OCI-LY3 (cell line): ENCODE measurements at regions not wholly inside any gene's neighbourhood (a gene's known extent, or its start where the extent isn't known, plus 50 kb on each side); places are given as distances from the start of the nearest gene placed in this dataset.

Experiments
- CTCF ChIP-seq: fragments of 200-600, 300-600 bp; sonication (generic); IDR thresholded peaks from 2 replicates; pipeline ENCODE4 v1.5.1; 2014; ENCODE audit warnings: antibody characterized with exemption, low read length, low read depth
- EZH2phosphoT487 ChIP-seq: fragments of 200-600 bp; shearing (Covaris generic); IDR thresholded peaks from 2 replicates; pipeline ENCODE4 v1.6.1; 2018; ENCODE audit warnings: antibody characterized with exemption, mixed run types, low read depth

GRCh38 chr7:54690892-54691291, 68.1 kb downstream of the SEC61G start:
- TF ChIP-seq CTCF = no peak
- no peak for TF ChIP-seq EZH2phosphoT487
